Ascending aorta (tissue), 2 donors: ENCODE measurements at regions not wholly inside any gene's neighbourhood (a gene's known extent, or its start where the extent isn't known, plus 50 kb on each side); places are given as distances from the start of the nearest gene placed in this dataset.

Experiments
- DNase-seq, 2 donors: peaks; one replicate each; pipeline ENCODE4 v3.0.0-alpha.2; 2019; ENCODE audit warnings: low spot score in 2 of 2
- H3K27ac ChIP-seq, 2 donors: fragments of 200-600 bp; sonication (generic); one replicate each; pipeline ENCODE4 v1.5.1; 2016 to 2017; ENCODE audit warnings: mild to moderate bottlenecking in 1 of 2
- H3K27me3 ChIP-seq: fragments of 200-600 bp; sonication (generic); one replicate; pipeline ENCODE4 v1.5.1; 2017
- H3K36me3 ChIP-seq, 2 donors: fragments of 200-600 bp; sonication (generic); one replicate each; pipeline ENCODE4 v1.5.1; 2016
- H3K4me1 ChIP-seq, 2 donors: fragments of 200-600 bp; sonication (generic); one replicate each; pipeline ENCODE4 v1.5.1; 2016 to 2017; ENCODE audit warnings: mild to moderate bottlenecking in 1 of 2
- H3K4me3 ChIP-seq, 2 donors: fragments of 200-600 bp; sonication (generic); one replicate each; pipeline ENCODE4 v1.5.1; 2016 to 2017; ENCODE audit warnings: mild to moderate bottlenecking in 1 of 2
- H3K9me3 ChIP-seq, 2 donors: fragments of 200-600 bp; sonication (generic); one replicate each; pipeline ENCODE4 v1.5.1; 2016
- CTCF ChIP-seq, 3 experiments: fragments of 200-600 bp in 2 of 3; fragments of 450-650 bp in 1 of 3; sonication (generic) in 2 of 3; IDR thresholded peaks; one replicate each; pipeline ENCODE4 v1.5.1; 2016 to 2019; ENCODE audit warnings: antibody characterized with exemption in 3 of 3, mild to moderate bottlenecking in 1 of 3, moderate library complexity in 1 of 3
- intact Hi-C: fragments of 100-400 bp; cut with DNase I; formaldehyde crosslinking; loops from one replicate; pipeline ENCODE4 v1.15.1; 2023

GRCh38 chr5:124102486-124102885, 590.5 kb downstream of the CSNK1G3 start:
- H3K4me3 ChIP-seq = no peak overlapping the region
- no peaks in the 10 kb centered on the region for H3K36me3 ChIP-seq
- H3K27ac ChIP-seq = no peak overlapping the region
- H3K27me3 ChIP-seq = no peaks in the 10 kb centered on the region
- no peaks in the 10 kb centered on the region for H3K4me1 ChIP-seq
- H3K9me3 ChIP-seq = no peaks in the 10 kb centered on the region
- DNase-seq = no peak
- intact Hi-C loops = no loop called here
- TF ChIP-seq CTCF (IDR thresholded peaks at IDR 0.05) = no peak

GRCh38 chr5:124093658-124094057, 581.7 kb downstream of the CSNK1G3 start:
- no peak for DNase-seq
- intact Hi-C loops = no loop called here
- Histone ChIP-seq H3K27ac (no peak overlapping the region), H3K4me3 (no peak overlapping the region), H3K27me3 (no peaks in the 10 kb centered on the region), H3K9me3 (no peaks in the 10 kb centered on the region), H3K36me3 (no peaks in the 10 kb centered on the region), H3K4me1 (no peaks in the 10 kb centered on the region)
- no peak for TF ChIP-seq CTCF (IDR thresholded peaks at IDR 0.05)

GRCh38 chr5:124090115-124090514, 578.1 kb downstream of the CSNK1G3 start:
- intact Hi-C loops = no loop called here
- no peak overlapping the region for H3K27ac ChIP-seq
- TF ChIP-seq CTCF (IDR thresholded peaks at IDR 0.05) = no peak
- H3K27me3 ChIP-seq = no peaks in the 10 kb centered on the region
- no peaks in the 10 kb centered on the region for H3K9me3 ChIP-seq
- no peaks in the 10 kb centered on the region for H3K36me3 ChIP-seq
- H3K4me1 ChIP-seq = no peaks in the 10 kb centered on the region
- H3K4me3 ChIP-seq = no peak overlapping the region
- no peak for DNase-seq

GRCh38 chr5:124089578-124089977, 577.6 kb downstream of the CSNK1G3 start:
- no peak for TF ChIP-seq CTCF (IDR thresholded peaks at IDR 0.05)
- no peaks in the 10 kb centered on the region for H3K4me1 ChIP-seq
- intact Hi-C loops = no loop called here

GRCh38 chr5:124088289-124089032, 576.5 kb downstream of the CSNK1G3 start:
- H3K4me1 ChIP-seq = no peaks in the 10 kb centered on the region
- no peak overlapping the region for H3K27ac ChIP-seq
- intact Hi-C loops = no loop called here
- no peak for TF ChIP-seq CTCF (IDR thresholded peaks at IDR 0.05)
- H3K27me3 ChIP-seq = no peaks in the 10 kb centered on the region
- no peak for DNase-seq
- no peaks in the 10 kb centered on the region for H3K36me3 ChIP-seq
- H3K9me3 ChIP-seq = no peaks in the 10 kb centered on the region
- H3K4me3 ChIP-seq = no peak overlapping the region

More at GRCh38 chr5:124089578-124089977, 577.6 kb downstream of the CSNK1G3 start:
- no peak for DNase-seq
- Histone ChIP-seq H3K27me3 (no peaks in the 10 kb centered on the region), H3K9me3 (no peaks in the 10 kb centered on the region), H3K36me3 (no peaks in the 10 kb centered on the region), H3K27ac (no peak overlapping the region), H3K4me3 (no peak overlapping the region)
